NK-92 treated with Interleukin-12 subunit alpha and Interleukin-12 subunit beta, amount 100 ng/mL, for 24 hours (cell line): ENCODE measurements at regions not wholly inside any gene's neighbourhood (a gene's known extent, or its start where the extent isn't known, plus 50 kb on each side); places are given as distances from the start of the nearest gene placed in this dataset.

ENCODE experiments used
- DNase-seq: peaks from one replicate; lab custom pipeline; 2025; lab: John Stamatoyannopoulos, UW

- DNase-seq = no peak
These were observed 622.2 kb downstream of the ZPLD1 start for GRCh38 chr3:103057003-103057402.

DNA sequence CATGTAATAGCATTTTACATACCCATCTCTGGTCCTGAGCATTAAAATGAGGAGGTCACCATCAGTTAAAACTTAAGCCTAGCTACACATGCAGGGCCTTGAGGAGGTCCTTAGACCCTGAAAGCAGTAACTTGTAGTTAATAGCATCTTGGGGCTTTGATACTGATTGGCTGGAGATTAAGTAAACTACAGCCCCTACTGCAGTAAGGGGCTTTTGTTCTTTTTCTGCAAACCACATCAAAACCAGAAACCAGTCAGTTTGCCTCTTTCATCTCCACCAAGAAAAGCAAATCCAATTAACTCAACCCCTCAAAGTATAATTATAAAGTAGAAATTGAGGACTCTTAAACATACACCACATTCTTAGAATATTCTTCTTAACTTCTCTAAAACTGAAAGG, 622.7 kb downstream of the ZPLD1 start:
- no peak for DNase-seq

- no peak for DNase-seq
These were observed 624.6 kb downstream of the ZPLD1 start for GRCh38 chr3:103059432-103059831.

GRCh38 chr3:103060242-103060641, 625.4 kb downstream of the ZPLD1 start:
- DNase-seq = no peak

- DNase-seq = no peak
These were observed 633.1 kb downstream of the ZPLD1 start for GRCh38 chr3:103067963-103068362.

- DNase-seq = no peak
These were observed 640.5 kb downstream of the ZPLD1 start for GRCh38 chr3:103075282-103075681.

DNA sequence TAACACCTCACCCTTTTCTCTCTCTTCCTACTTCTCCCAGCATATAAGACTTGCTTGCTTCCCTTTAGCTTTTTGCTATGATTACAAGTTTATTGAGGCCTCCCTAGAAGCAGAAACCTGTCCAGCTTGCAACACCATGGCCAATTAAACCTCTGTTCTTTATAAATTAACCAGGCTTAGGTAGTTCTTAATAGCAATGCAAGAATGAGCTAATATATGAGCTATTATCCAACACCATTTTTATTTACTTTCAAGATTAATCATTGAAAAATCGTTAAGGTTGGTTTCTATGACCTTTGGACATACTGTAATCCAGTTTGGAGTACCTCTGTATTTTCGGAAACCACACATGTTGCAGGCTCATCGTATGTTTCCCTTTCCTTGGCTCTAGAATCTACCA, 643.1 kb downstream of the ZPLD1 start:
- DNase-seq = no peak

DNA sequence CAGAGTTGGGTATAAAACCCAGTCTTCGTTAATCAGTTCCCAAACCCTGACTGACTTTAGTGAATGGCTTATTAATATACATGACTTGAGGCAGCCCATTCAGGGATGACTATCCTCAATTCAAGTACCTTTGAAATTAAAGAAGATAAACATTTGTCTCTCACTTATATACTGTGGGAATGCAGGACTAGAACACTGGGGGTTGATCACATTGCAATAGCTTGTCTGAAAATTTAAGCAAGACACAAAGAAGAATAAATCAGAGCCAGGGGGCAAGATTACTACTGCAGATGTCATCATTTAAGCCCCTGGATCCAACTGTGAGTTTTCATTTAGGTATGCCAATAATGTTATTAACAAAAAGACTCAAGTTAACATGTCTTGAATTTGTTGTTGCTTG, 647.7 kb downstream of the ZPLD1 start:
- DNase-seq = no peak

GRCh38 chr3:103083848-103084631, 649.2 kb downstream of the ZPLD1 start:
- no peak for DNase-seq

GRCh38 chr3:103085465-103085864, 650.6 kb downstream of the ZPLD1 start:
- DNase-seq = no peak

GRCh38 chr3:103089758-103090157, 654.9 kb downstream of the ZPLD1 start:
- no peak for DNase-seq

- DNase-seq = no peak
These were observed 670.4 kb downstream of the ZPLD1 start for GRCh38 chr3:103105206-103105605.

- DNase-seq = no peak
These were observed 677.5 kb downstream of the ZPLD1 start for GRCh38 chr3:103112273-103112672.

DNA sequence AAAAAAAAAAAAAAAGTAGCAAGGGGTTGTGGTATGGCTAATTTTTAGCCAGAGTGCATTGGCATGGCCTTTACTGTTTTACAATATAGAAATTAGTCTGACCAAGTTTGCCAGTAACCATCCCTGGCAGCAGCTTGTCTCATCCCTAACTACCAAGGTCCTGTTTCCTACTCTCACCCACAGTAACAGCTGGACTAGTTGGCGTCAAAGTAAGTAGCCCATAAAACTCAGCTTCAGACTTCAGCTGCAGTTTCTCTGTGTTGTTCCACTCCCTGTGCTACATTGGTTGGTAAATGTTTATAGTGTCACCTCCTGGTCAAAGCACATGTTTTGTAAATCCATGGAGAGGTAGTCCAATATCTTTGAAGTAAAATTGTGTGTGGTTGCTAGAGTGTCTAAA, 691.3 kb downstream of the ZPLD1 start:
- DNase-seq = no peak

GRCh38 chr3:103127098-103127630, 692.3 kb downstream of the ZPLD1 start:
- DNase-seq = no peak

DNA sequence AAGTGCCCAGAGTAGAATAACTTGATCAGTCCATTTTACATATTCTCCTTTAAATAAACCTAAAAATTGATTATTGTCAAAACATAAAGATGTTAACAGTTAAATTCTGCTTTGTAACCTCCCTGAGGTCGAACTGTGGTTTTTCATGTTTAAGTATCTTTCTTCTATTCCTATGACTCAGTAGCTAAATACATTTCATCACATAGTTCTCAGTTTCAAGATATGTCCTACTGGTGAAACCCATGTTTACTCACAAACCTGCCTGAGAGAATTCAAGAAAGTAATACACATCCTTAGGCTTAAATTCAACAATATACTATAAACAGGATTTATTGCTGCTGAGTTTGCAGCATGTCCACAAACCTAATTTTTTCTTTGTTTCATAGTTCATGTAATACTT, 692.9 kb downstream of the ZPLD1 start:
- DNase-seq = no peak

- no peak for DNase-seq
These were observed 699.4 kb downstream of the ZPLD1 start for GRCh38 chr3:103134023-103134724.

DNA sequence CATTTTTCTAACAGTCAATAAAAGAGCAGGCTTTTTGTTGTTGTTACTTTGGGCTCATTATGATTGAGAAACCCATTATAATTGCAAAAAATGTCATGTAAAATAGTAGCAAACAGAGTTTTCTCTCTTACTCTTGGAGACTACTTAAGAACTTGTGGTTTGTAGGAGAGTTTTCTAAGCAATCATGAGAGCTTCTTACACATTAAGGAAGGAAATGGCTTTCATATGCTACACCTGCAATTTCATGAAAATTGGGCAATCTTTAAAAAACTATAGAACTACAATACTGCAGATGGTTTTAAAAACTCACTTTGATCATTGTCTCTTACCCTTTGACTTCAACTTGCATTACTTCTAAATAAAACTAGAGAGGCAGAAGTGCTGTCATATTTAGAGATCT, 701.8 kb downstream of the ZPLD1 start:
- DNase-seq = no peak

GRCh38 chr3:103137830-103138229, 703.0 kb downstream of the ZPLD1 start:
- DNase-seq = no peak

- no peak for DNase-seq
These were observed 723.4 kb downstream of the ZPLD1 start for GRCh38 chr3:103158183-103158582.

DNA sequence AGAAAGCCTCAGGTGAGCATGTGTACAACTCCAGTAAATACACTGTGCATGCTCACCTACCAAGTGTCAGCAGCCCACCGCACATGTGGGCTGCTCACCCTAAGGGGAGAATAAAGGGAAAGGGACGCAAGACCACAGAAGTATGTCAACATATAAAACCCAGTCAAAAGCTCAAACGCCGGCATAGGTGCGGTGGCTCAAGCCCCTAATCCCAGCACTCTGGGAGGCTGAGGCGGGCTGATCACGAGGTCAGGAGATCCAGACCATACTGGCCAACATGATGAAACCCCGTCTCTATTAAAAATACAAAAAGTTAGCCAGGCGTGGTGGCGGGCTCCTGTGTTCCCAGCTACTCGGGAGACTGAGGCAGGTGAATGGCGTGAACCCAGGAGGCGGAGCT, 732.1 kb downstream of the ZPLD1 start:
- DNase-seq = no peak

- DNase-seq = no peak
These were observed 733.0 kb downstream of the ZPLD1 start for GRCh38 chr3:103167850-103168249.

DNA sequence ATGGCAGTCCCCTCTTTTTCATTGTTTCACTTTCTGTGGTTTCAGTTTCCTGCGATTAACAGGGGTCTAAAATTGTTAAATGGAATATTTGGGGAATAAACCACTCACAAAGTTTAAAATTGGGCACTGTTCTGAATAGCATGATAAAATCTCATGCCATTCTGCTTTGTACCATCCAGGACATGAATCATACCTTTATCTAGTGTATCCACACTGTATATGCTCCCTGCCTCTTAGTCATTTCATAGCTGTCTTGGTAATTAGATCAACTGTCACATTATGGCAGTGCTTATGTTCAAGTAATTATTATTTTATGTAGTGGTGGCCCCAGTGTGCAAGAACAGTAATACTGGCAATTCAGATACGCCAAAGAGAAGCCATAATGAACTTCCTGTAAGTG, 734.5 kb downstream of the ZPLD1 start:
- DNase-seq = no peak
